GM18909 (cell line): ENCODE measurements at regions not wholly inside any gene's neighbourhood (a gene's known extent, or its start where the extent isn't known, plus 50 kb on each side); places are given as distances from the start of the nearest gene placed in this dataset.

Source experiments
- ATAC-seq: cut with Tn5 transposase; IDR thresholded peaks from one replicate; pipeline ENCODE4 v1.9.1; 2021; ENCODE audit warnings: mild to moderate bottlenecking; ENCODE audit not compliant: unreplicated experiment, poor library complexity

DNA sequence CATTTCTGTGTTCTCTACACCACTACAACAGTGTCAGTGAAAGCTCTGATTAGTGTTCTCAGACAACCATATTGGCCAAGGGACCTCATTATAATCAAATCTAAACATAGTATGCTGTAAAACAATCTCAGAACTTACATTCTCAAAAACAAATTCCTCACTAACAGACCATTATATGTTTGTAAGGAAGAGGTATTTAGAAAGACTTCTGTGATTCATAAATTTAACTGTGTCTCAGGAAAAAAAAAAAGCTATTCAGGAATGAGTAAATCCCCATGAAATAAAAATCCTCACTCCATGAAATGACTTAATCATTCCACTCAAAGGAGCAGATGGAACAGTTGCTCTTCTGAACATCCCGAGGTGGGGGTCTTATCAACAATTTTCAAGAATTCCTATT is 413.0 kb downstream of the CDH2 start:
- no peak for ATAC-seq

DNA sequence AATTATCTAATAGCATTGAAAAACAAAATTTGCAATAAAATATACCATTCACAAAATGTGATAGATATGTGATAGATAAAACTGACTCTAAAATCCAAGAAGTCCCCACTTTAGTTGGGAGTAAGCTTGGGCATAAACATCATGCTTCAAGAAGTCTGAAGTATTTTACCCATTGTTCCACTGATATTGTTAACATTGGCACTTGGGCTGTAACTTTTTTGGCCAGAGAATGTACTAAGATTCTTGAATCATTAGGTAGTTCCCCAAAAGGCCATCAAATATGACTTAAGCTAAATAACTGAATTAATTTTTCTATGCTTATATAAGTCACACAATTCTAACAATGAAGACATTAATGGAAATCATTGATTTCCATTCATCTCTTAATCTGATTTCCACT is 413.6 kb downstream of the CDH2 start:
- no peak for ATAC-seq

- no peak for ATAC-seq
These were observed 414.9 kb downstream of the CDH2 start for GRCh38 chr18:27762054-27762453.

DNA sequence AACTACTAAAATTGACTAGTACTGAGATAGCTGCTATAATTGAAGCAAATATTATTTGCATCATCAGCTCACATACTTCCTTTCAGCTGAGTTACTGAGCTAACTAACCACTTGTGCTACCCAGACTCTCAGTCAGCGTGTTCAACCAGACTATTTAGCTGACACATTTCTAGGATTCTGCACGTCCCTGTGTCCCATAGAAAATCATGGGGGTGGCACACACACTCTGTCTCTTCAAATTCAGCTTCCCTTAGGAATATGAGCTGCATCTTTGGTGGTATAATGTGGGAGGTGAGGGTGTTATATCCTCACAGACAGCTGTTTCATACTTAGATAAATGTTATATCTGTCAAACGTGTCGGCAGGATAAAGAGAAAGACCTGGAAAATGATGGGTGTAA is 424.0 kb downstream of the CDH2 start:
- ATAC-seq = no peak

- ATAC-seq = no peak
These were observed 426.0 kb downstream of the CDH2 start for GRCh38 chr18:27750923-27751322.

- no peak for ATAC-seq
These were observed 426.9 kb downstream of the CDH2 start for GRCh38 chr18:27750014-27750413.

DNA sequence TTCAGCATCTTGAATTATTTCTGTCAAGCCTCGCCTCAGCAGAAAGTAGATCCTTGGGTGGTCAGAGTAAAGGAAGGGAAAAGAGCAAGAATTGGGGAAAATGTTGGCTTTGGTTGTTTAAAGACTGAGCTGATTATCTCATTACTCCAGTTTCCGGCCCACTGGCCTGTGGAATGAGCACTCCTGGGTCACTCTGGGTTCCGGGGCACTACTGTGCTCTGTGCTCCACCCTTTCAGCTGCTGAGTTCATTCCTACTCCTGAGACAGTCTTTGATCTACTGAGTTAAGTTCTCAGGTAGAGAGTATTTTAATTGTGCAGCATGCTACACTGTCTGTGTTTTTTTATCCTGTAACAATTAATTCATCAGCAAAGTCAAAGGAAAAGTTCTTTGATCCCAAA is 427.7 kb downstream of the CDH2 start:
- no peak for ATAC-seq

DNA sequence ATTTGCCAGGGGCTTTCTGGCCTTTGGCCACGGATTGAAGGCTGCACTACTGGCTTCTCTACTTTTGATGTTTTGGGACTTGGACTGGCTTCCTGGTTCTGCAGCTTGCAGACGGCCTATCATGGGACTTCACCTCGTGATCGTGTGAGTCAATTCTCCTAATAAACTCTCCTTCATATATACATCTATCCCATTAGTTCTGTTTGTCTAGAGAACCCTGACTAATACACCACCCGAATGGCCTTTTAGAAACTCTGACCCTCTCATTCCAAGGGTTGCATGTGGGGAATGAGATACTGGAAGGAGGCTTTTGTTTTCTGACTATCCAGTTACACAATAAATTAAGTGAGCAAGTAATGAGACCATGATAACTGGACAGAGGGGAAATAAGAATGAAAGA is 430.7 kb downstream of the CDH2 start:
- ATAC-seq = no peak

- ATAC-seq = no peak
These were observed 441.8 kb downstream of the CDH2 start for GRCh38 chr18:27735117-27735516.

- no peak for ATAC-seq
These were observed 445.7 kb downstream of the CDH2 start for GRCh38 chr18:27731211-27731610.

GRCh38 chr18:27728659-27729058 is 448.3 kb downstream of the CDH2 start:
- no peak for ATAC-seq

DNA sequence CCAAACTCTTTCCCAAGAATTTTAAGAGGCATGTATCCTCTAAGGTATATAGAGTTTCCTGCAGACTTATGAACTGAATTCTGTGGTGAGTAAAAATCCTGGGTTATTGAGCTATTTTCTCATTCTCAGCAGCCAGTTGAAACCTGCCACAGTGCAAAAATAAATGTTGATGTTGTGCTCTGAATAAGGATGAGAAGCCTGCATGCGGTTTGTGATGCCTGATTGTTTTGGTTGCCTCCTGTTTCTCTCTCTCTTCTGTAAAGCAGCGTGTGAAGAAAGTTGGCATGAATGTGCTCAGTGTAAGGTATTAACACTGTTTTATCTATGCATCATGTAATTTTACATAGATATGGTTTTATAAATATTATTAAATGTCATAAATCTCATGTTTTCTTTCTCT is 452.6 kb downstream of the CDH2 start:
- no peak for ATAC-seq

- ATAC-seq = no peak
These were observed 453.8 kb downstream of the CDH2 start for GRCh38 chr18:27723168-27723567.

GRCh38 chr18:27719680-27720079 is 457.2 kb downstream of the CDH2 start:
- ATAC-seq = no peak

DNA sequence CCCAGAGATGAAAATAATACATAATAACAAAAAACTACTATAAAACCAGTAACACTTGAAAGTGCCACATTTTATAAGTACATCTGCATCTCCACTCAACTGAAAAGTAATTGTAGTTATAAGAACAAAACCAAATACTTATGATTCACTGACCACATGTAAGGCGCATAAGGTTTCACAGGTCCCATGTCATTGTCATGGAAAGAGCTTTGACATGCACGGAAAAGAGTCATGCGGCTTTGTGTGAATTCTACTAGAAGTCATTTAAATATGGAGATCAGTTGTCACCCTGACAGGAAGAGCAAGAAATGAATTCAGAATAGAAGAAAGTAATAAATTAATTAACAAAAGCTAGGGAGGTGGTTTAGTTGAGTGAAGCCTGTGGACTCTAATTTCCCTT is 459.1 kb downstream of the CDH2 start:
- no peak for ATAC-seq

DNA sequence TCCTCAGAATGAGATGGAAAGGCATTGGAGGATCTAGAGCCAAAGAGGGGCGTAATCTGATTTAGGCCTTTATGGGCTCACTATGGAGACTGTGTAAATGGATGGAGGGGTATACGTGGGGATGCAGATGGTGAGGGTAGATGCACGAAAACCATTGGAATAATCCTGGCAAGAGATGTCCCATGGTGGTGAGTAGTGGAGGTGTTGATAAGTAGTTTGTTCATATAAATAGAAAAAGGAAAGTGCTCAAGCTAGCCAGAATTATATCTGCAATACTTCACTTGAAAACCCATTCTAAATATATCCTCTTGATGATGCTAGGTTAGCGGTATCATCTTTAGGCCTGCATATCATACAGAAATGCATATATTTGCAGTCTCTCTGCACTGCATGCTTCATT is 459.7 kb downstream of the CDH2 start:
- ATAC-seq = no peak

DNA sequence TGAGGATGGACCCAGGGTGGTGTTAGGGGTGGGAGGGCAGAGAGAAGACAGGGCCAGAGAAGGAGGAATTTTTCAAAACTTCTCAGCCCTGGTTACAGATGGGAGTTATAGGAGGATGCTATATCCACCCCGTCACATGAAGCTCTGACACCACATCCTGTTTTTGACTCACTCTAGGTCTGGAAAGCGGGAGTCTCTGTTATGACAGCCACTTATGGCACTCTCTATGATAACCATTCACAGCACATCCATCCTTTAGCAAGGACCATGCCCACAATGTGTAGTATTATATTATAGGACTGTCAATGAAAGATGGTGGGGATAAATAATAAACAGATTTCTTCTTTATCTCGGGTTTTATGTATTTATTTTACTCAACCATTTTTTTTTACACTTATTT is 461.2 kb downstream of the CDH2 start:
- no peak for ATAC-seq

DNA sequence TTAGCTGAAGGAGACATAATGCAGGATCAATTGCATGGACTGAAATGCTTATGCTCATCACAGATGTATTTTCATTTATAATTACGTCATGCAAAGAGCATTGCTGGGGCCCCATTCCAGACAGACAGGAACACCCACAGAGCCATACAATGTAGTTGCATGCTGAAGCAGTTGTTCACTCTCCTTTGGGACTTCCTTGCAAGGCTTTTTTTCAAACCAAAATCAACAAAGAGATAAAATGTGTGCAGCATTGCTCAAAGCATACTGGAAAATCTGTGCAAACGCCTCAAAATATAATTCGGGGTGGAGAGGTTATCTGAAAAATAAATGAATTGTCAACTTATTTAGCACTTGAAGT is 463.2 kb downstream of the CDH2 start:
- no peak for ATAC-seq

- ATAC-seq = no peak
These were observed 463.7 kb downstream of the CDH2 start for GRCh38 chr18:27713037-27713737.

DNA sequence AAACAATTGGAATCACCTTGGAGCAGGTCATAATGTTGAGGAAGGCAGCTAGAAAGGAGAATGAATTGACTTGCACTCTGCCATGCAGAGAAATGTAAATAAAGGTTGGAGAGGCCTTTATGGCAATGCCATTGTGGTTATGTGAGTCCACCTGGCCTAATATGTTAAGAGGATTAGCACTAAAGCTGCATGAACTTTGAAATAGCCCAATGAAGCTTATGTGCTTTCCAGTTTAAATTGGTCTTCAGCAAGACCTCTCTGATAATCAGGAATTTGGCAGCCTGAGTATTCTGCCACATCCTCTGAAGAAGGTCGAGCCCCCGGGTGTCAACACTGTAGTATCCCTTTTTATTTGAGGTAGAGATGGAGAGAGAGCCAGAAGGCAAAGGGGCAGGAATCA is 464.9 kb downstream of the CDH2 start:
- ATAC-seq = no peak

GRCh38 chr18:27711382-27711781 is 465.5 kb downstream of the CDH2 start:
- ATAC-seq = no peak

GRCh38 chr18:27709344-27709743 is 467.6 kb downstream of the CDH2 start:
- no peak for ATAC-seq

DNA sequence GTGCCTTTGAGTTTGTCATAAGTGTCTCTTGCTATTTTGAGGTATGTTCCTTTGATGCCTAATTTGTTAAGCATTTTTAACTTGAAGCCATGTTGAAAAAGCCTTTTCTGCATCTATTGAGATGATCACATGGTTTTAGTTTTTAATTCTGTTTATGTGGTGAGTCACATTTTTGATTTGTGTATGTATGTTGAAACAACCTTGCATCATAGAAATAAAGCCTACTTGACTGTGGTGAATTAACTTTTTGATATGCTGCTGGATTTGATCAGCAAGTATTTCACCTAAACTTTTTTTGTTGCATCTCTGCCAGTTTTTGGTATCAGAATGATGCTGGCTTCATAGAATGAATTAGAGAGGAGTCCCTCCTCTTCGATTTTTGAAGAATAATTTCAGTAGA is 469.7 kb downstream of the CDH2 start:
- no peak for ATAC-seq
